ENCODE measurements at regions not wholly inside any gene's neighbourhood (a gene's known extent, or its start where the extent isn't known, plus 50 kb on each side); places are given as distances from the start of the nearest gene placed in this dataset.

DNA sequence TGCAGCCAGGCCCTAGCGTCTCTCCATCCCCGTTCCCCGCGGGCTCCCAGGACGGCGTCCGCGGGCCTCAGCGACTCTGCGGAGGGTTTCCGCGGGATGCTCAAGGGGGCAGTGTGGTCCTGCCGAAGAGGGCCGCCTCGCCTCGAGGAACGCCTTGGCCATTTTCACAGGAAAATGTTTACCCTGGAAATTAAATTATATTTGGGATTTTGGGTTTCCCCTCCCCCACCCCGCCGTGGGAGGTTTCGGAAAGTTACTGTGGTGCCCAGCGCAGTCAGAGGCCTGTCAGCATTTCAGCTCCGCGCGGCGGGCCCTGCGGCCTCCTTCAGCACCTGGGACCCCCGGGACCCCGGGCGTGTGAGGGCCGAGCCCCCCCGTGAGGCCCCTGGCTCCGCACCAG, 94.5 kb downstream of the PCTP start:
- Histone ChIP-seq H3K79me1 (ENCODE audit: low read depth, low read length) (no peaks in the 10 kb centered on the region), H3K23ac (ENCODE audit: insufficient read length) (no peak overlapping the region), H4K8ac (ENCODE audit: extremely low read depth, insufficient read depth, low read length) (no peak overlapping the region; the same call in 1 of the 2 replicates), H3K14ac (ENCODE audit: insufficient read length) (no peak overlapping the region), H4K20me1 (replicated peaks in 1 of 2; ENCODE audit: control insufficient read depth in 1 of 2, insufficient read depth in 2 of 2, low read length in 2 of 2) (no peaks in the 10 kb centered on the region), H2BK15ac (ENCODE audit: low read length) (no peak overlapping the region), H3K9ac (replicated peaks in 1 of 4; ENCODE audit: extremely low read depth in 1 of 4, low read depth in 3 of 4, low read length in 3 of 4) (no peak overlapping the region), H3K56ac (replicated peaks; ENCODE audit: insufficient read length, low read depth, low read length) (no peak overlapping the region), H4K91ac (replicated peaks; ENCODE audit: insufficient read length, low read length) (no peak overlapping the region), H3K23me2 (ENCODE audit: low read depth, low read length) (peaks cover 2% of the 10 kb centered on the region; the same call in 1 of the 2 replicates), H2AFZ (ENCODE audit: low read length) (0 out of 2 replicates have a peak overlapping the region, but pooled peaks have one; percentile 58), H3K4me2 (ENCODE audit: insufficient read depth in 1 of 2, low read depth in 2 of 2, low read length in 2 of 2) (peak overlapping the region; percentile 55 to 72), H3K4me1 (replicated peaks in 1 of 4; ENCODE audit: control insufficient read depth in 3 of 4, insufficient read depth in 4 of 4, low read length in 3 of 4) (no peaks in the 10 kb centered on the region), H3K9me3 (ENCODE audit: insufficient read depth in 2 of 2, low read depth in 1 of 2, low read length in 1 of 2) (no peaks in the 10 kb centered on the region), H3K27me3 (replicated peaks in 1 of 4; ENCODE audit: control insufficient read depth in 3 of 4, extremely low read depth in 1 of 4, insufficient read depth in 3 of 4, low read length in 3 of 4) (no peaks in the 10 kb centered on the region), H2BK5ac (ENCODE audit: low read depth, low read length) (no peak overlapping the region), H4K5ac (ENCODE audit: insufficient read length, low read depth, low read length) (no peak overlapping the region), H2BK20ac (ENCODE audit: low read length) (no peak overlapping the region), H2BK120ac (replicated peaks; ENCODE audit: low read depth, low read length) (no peak overlapping the region), H3K4me3 (ENCODE audit: extremely low read depth in 1 of 4, insufficient read depth in 2 of 4, low read depth in 3 of 4, low read length in 4 of 4) (peak overlapping the region; percentile 36 to 67 (median 42)), H3K79me2 (ENCODE audit: control insufficient read depth in 1 of 2, insufficient read depth in 2 of 2, low read length in 2 of 2) (no peaks in the 10 kb centered on the region), H3K36me3 (ENCODE audit: control insufficient read depth in 2 of 4, insufficient read depth in 4 of 4, low read length in 3 of 4) (no peaks in the 10 kb centered on the region), H3K18ac (ENCODE audit: extremely low read depth, low read length) (peak overlapping the region; percentile 78), H2AK5ac (ENCODE audit: low read depth, low read length) (no peak overlapping the region), H3K4ac (replicated peaks; ENCODE audit: insufficient read length, low read depth, low read length) (no peak overlapping the region), H2BK12ac (ENCODE audit: low read depth, low read length) (no peak overlapping the region), H3K27ac (ENCODE audit: low read depth, low read length) (no peak overlapping the region)
- FAIRE-seq (no peak), DNase-seq (ENCODE audit: low read depth in 1 of 2, low spot score in 2 of 2) (peak; percentile 38 to 85)
- POLR2A ChIA-PET (ENCODE audit: partially characterized antibody) = no interaction called here
- 6% methylated on average over 20 of the region's 32 CpGs; no CpG with 5 or more reads in 1 of the 2 experiments for WGBS, 2 experiments (ENCODE audit: extremely low coverage in 1 of 2, insufficient coverage in 1 of 2, insufficient read length in 1 of 2, insufficient replicate concordance in 2 of 2, low coverage in 1 of 2, low lambda C conversion rate in 2 of 2, missing lambda C conversion rate in 1 of 2)
- CTCF ChIA-PET (ENCODE audit: partially characterized antibody) = interaction anchor here (0.6 to 1.7 kb wide), 16 partner anchors 11 to 868 kb away, joined by 3 to 6 read pairs (median 3); no protein-coding TSS in a partner anchor
- TF ChIP-seq MAFK (IDR thresholded peaks at IDR 0.05; ENCODE audit: low read depth, low read length) (no peak), MAX (IDR thresholded peaks at IDR 0.05) (peak; percentile 41; the same call in 1 of the 2 replicates), RAD21 (IDR thresholded peaks at IDR 0.05 in 1 of 2, conservative IDR thresholded peaks at IDR 0.05 in 1 of 2; ENCODE audit: low read depth in 2 of 2, low read length in 2 of 2) (peak; percentile 91 to 93), HDAC2 (IDR thresholded peaks at IDR 0.05; ENCODE audit: borderline replicate concordance in 1 of 2, low read depth in 2 of 2, low read length in 2 of 2) (peak in 1 of 2 experiments; percentile 54; a peak in 2 of 4 replicates), PHF8 (conservative IDR thresholded peaks at IDR 0.05; ENCODE audit: low read depth, low read length) (0 out of 2 replicates have a peak, but pooled peaks have one; percentile 25), CTCF (IDR thresholded peaks at IDR 0.05; ENCODE audit: control extremely low read depth in 1 of 3, insufficient read depth in 1 of 3, low read depth in 1 of 3, low read length in 3 of 3) (peak; percentile 70 to 86 (median 81)), FOSL1 (IDR thresholded peaks at IDR 0.05; ENCODE audit: insufficient read depth, low read depth, low read length) (no peak), ASH2L (IDR thresholded peaks at IDR 0.05; ENCODE audit: low read length) (no peak)
- TF ChIP-seq, protein P1, sequence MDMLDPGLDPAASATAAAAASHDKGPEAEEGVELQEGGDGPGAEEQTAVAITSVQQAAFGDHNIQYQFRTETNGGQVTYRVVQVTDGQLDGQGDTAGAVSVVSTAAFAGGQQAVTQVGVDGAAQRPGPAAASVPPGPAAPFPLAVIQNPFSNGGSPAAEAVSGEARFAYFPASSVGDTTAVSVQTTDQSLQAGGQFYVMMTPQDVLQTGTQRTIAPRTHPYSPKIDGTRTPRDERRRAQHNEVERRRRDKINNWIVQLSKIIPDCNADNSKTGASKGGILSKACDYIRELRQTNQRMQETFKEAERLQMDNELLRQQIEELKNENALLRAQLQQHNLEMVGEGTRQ (IDR thresholded peaks at IDR 0.05; ENCODE audit: low read length) = no peak
